Hematopoietic multipotent progenitor cell (in vitro differentiated cells): ENCODE measurements at regions not wholly inside any gene's neighbourhood (a gene's known extent, or its start where the extent isn't known, plus 50 kb on each side); places are given as distances from the start of the nearest gene placed in this dataset.

Experiments used
- DNase-seq, 3 donors: peaks; one replicate each; pipeline ENCODE4 v3.0.0-alpha.2; 2011 to 2015; ENCODE audit warnings: low read depth in 2 of 3, low spot score in 2 of 3

GRCh38 chr17:36727052-36727451 is 125.7 kb downstream of the MRM1 start:
- DNase-seq, result no peak

- DNase-seq, result no peak
Observed at GRCh38 chr17:36727577-36727976, 126.2 kb downstream of the MRM1 start.

GRCh38 chr17:36728030-36728991 is 126.9 kb downstream of the MRM1 start:
- DNase-seq, result peak in 2 of 3 donors; percentile 37 to 73

GRCh38 chr17:36730095-36730808 is 128.9 kb downstream of the MRM1 start:
- no peak for DNase-seq

GRCh38 chr17:36730857-36731490 is 129.6 kb downstream of the MRM1 start:
- DNase-seq, result no peak

GRCh38 chr17:36731811-36732210 is 130.4 kb downstream of the MRM1 start:
- DNase-seq, result no peak

- DNase-seq, result no peak
Observed at GRCh38 chr17:36732351-36732750, 131.0 kb downstream of the MRM1 start.

GRCh38 chr17:36736201-36737156 is 135.1 kb downstream of the MRM1 start:
- no peak for DNase-seq

GRCh38 chr17:36739208-36739607 is 137.8 kb downstream of the MRM1 start:
- DNase-seq, result no peak

- DNase-seq, result no peak
Observed at GRCh38 chr17:36740157-36740556, 138.8 kb downstream of the MRM1 start.

GRCh38 chr17:36741019-36741902 is 139.9 kb downstream of the MRM1 start:
- DNase-seq, result no peak

- no peak for DNase-seq
Observed at GRCh38 chr17:36742267-36743000, 141.1 kb downstream of the MRM1 start.

GRCh38 chr17:36743130-36743529 is 141.7 kb downstream of the MRM1 start:
- DNase-seq, result no peak

GRCh38 chr17:36746381-36747053 is 145.1 kb downstream of the MRM1 start:
- DNase-seq, result no peak

- DNase-seq, result no peak
Observed at GRCh38 chr17:36747861-36748260, 146.5 kb downstream of the MRM1 start.

- no peak for DNase-seq
Observed at GRCh38 chr17:36748272-36748671, 146.9 kb downstream of the MRM1 start.

- DNase-seq, result no peak
Observed at GRCh38 chr17:36749493-36749892, 148.1 kb downstream of the MRM1 start.

GRCh38 chr17:36750316-36750885 is 149.0 kb downstream of the MRM1 start:
- DNase-seq, result no peak
